SJCRH30 (cell line): ENCODE measurements at regions not wholly inside any gene's neighbourhood (a gene's known extent, or its start where the extent isn't known, plus 50 kb on each side); places are given as distances from the start of the nearest gene placed in this dataset.
A peak's percentile ranks its signal among the peaks of the same experiment; 100 is the strongest.
"Not testable (repeated sequence)": the region's sequence is repeated elsewhere in the genome, so short reads cannot be mapped to it uniquely, and the experiment has no call there.

Experiments used
- DNase-seq, 2 experiments: peaks; one replicate each; pipeline ENCODE4 v3.0.0-alpha.2; 2015 to 2020
- H3K27ac ChIP-seq: fragments of 250-450 bp; sonication (Bioruptor Pico); 2 replicates; pipeline ENCODE4 v1.5.1; 2020; ENCODE audit warnings: mild to moderate bottlenecking, moderate library complexity
- H3K27me3 ChIP-seq: fragments of 250-450 bp; sonication (Bioruptor Pico); 2 replicates; pipeline ENCODE4 v1.5.1; 2020; ENCODE audit warnings: mild to moderate bottlenecking, moderate library complexity
- H3K36me3 ChIP-seq: fragments of 250-450 bp; sonication (Bioruptor Pico); 2 replicates; pipeline ENCODE4 v1.5.1; 2020; ENCODE audit warnings: mild to moderate bottlenecking, moderate library complexity
- H3K4me1 ChIP-seq: fragments of 250-450 bp; sonication (Bioruptor Pico); 2 replicates; pipeline ENCODE4 v1.5.1; 2020; ENCODE audit warnings: mild to moderate bottlenecking, moderate library complexity
- H3K4me3 ChIP-seq: fragments of 250-450 bp; sonication (Bioruptor Pico); 2 replicates; pipeline ENCODE4 v1.5.1; 2020; ENCODE audit warnings: mild to moderate bottlenecking, moderate library complexity
- H3K9me3 ChIP-seq: fragments of 250-450 bp; sonication (Bioruptor Pico); replicated peaks from 2 replicates; pipeline ENCODE4 v1.5.1; 2020; ENCODE audit warnings: mild to moderate bottlenecking, moderate library complexity

DNA sequence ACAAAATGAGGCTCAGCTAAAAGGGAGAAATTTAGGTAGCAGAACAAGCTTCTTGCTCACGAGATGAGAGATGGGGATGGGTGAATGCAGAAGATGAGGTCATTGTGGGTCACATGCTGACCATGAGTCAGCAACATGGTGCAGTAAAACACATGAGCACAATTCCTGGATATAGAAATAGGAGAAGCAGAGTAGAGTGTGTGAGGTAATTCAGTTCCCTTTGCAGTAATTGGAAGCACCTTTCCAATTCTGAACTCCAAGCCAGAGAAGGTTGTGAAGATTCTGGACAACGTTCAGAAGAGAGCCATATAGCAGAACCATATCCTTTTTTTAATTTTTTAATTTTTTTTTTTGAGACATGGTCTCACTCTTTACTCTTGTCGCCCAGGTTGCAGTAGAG is 62.0 kb upstream of the LMNTD1 start:
- H3K4me3 ChIP-seq: no peak overlapping the region
- no peaks in the 10 kb centered on the region for H3K36me3 ChIP-seq
- DNase-seq: peak; percentile 18 to 27
- H3K4me1 ChIP-seq: no peaks in the 10 kb centered on the region
- no peaks in the 10 kb centered on the region for H3K27me3 ChIP-seq
- H3K27ac ChIP-seq: no peak overlapping the region
- no peaks in the 10 kb centered on the region for H3K9me3 ChIP-seq

DNA sequence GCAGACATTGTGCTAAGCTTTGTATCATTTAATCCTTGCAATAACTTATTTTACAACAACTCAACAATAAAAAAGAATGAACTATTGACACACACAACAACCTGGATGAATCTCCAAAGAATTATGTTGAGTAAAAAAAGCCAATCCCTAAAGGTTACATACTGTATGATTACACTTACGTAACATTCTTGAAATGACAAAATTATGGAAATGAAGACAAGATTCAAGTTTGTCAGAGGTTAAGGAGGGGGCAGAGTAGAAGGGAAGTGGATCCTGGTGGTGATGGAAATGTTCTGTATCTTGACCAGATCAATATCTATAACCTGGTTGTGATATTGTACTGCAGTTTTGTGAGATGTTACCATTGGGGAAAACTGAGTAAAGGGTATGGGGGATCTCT is 63.2 kb upstream of the LMNTD1 start:
- no peak for DNase-seq
- Histone ChIP-seq H3K4me3 (no peak overlapping the region), H3K27ac (no peak overlapping the region), H3K36me3 (no peaks in the 10 kb centered on the region), H3K27me3 (no peaks in the 10 kb centered on the region), H3K9me3 (no peaks in the 10 kb centered on the region), H3K4me1 (no peaks in the 10 kb centered on the region)

GRCh38 chr12:25617991-25618390 is 64.9 kb upstream of the LMNTD1 start:
- no peak for DNase-seq
- no peaks in the 10 kb centered on the region for H3K27me3 ChIP-seq
- H3K27ac ChIP-seq: no peak overlapping the region
- no peaks in the 10 kb centered on the region for H3K4me1 ChIP-seq
- no peaks in the 10 kb centered on the region for H3K9me3 ChIP-seq
- H3K36me3 ChIP-seq: no peaks in the 10 kb centered on the region
- H3K4me3 ChIP-seq: no peak overlapping the region

GRCh38 chr12:25623816-25624215 is 70.7 kb upstream of the LMNTD1 start:
- no peak overlapping the region for H3K27ac ChIP-seq
- no peaks in the 10 kb centered on the region for H3K36me3 ChIP-seq
- no peaks in the 10 kb centered on the region for H3K9me3 ChIP-seq
- H3K4me3 ChIP-seq: no peak overlapping the region
- H3K4me1 ChIP-seq: no peaks in the 10 kb centered on the region
- DNase-seq: no peak
- no peaks in the 10 kb centered on the region for H3K27me3 ChIP-seq

GRCh38 chr12:25625146-25625545 is 72.1 kb upstream of the LMNTD1 start:
- H3K4me3 ChIP-seq: no peak overlapping the region
- no peak for DNase-seq
- H3K27ac ChIP-seq: no peak overlapping the region
- no peaks in the 10 kb centered on the region for H3K9me3 ChIP-seq
- H3K4me1 ChIP-seq: no peaks in the 10 kb centered on the region
- H3K27me3 ChIP-seq: no peaks in the 10 kb centered on the region
- H3K36me3 ChIP-seq: no peaks in the 10 kb centered on the region

GRCh38 chr12:25629341-25629740 is 76.3 kb upstream of the LMNTD1 start:
- Histone ChIP-seq H3K9me3 (no peaks in the 10 kb centered on the region), H3K4me3 (no peak overlapping the region), H3K36me3 (no peaks in the 10 kb centered on the region), H3K27ac (no peak overlapping the region), H3K27me3 (no peaks in the 10 kb centered on the region), H3K4me1 (no peaks in the 10 kb centered on the region)
- DNase-seq: no peak

DNA sequence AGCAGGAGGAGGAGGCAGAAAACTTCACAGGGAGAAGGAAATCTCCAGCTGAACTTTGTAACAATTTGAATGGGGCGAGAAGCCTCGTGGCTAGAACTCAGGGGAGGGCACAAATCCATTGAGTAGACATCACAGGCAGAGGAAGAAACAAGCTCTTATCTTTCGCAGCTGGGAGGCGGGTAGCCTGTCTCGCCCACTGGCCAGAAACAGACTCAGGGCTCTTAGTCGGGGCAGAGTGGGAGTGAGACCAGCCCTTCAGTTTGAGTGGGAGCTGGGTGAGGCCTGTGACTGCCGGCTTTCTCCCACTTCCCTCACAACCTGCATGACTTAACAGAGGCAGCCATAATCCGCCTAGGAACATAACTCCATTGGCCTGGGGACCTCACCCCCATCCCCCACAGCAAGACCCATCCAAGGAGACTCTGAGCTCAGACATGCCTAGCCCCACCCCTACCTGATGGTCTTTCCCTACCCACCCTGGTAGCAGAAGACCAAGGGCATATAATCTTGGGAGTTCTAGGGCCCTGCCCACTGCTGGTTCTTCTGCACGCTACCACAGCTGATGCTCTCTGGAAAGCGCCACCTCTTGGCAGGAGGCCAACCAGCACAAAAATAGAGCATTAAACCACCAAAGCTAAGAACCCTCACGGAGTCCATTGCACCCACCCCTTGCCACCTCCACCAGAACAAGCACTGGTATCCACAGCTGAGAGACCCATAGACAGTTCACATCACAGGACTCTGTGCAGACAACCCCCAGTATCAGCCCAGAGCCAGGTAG is 77.8 kb upstream of the LMNTD1 start:
- H3K4me1 ChIP-seq, DNase-seq, H3K27ac ChIP-seq, H3K9me3 ChIP-seq, H3K36me3 ChIP-seq, H3K4me3 ChIP-seq, H3K27me3 ChIP-seq: not testable (repeated sequence)

DNA sequence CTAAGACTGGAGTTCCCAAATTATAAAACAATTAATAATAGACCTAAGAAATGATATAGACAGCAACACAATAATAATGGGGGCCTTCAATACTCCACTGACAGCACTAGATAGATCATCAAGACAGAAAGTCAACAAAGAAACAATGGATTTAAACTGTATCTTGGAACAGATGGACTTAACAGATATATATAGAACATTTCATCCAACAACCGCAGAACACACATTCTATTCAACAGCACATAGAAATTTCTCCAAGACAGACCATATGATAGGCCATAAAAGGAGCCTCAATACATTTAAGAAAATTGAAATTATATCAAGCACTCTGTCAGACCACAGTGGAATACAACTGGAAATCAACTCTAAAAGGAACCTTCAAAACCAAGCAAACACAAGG is 80.1 kb upstream of the LMNTD1 start:
- not testable (repeated sequence) for DNase-seq, H3K4me3 ChIP-seq, H3K9me3 ChIP-seq, H3K27me3 ChIP-seq, H3K27ac ChIP-seq, H3K36me3 ChIP-seq, H3K4me1 ChIP-seq

DNA sequence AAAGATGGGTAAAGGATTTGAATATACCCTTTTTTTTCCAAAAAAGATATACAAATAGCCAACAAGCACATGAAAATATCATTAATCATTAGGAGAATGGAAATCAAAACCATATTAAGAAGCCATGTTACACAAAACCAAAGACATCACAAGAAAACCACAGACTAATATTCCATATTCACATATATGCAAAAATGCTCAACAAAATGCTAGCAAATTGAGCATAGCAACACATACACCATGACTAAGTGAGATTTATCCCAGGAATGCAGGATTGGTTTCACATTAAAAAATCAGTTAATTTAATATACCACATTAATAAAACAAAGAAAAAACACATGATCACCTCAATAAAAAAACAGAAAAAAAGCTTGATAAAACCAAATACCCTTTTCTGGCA is 84.7 kb upstream of the LMNTD1 start:
- no peaks in the 10 kb centered on the region for H3K4me1 ChIP-seq
- H3K9me3 ChIP-seq: no peaks in the 10 kb centered on the region; the same call in 1 of the 2 replicates

GRCh38 chr12:25639406-25639805 is 86.3 kb upstream of the LMNTD1 start:
- Histone ChIP-seq H3K4me1 (no peaks in the 10 kb centered on the region), H3K27me3 (no peaks in the 10 kb centered on the region), H3K36me3 (no peaks in the 10 kb centered on the region), H3K9me3 (no peaks in the 10 kb centered on the region; the same call in 1 of the 2 replicates), H3K27ac (no peak overlapping the region), H3K4me3 (no peak overlapping the region)
- no peak for DNase-seq

More for the DNA sequence above, 84.7 kb upstream of the LMNTD1 start:
- Histone ChIP-seq H3K36me3 (no peaks in the 10 kb centered on the region), H3K27me3 (no peaks in the 10 kb centered on the region), H3K4me3 (no peak overlapping the region), H3K27ac (no peak overlapping the region)
- DNase-seq: no peak

GRCh38 chr12:25644979-25645378 is 91.9 kb upstream of the LMNTD1 start:
- H3K9me3 ChIP-seq: no peaks in the 10 kb centered on the region
- H3K27me3 ChIP-seq: no peaks in the 10 kb centered on the region
- no peak overlapping the region for H3K27ac ChIP-seq
- no peaks in the 10 kb centered on the region for H3K4me1 ChIP-seq
- H3K36me3 ChIP-seq: no peaks in the 10 kb centered on the region
- no peak overlapping the region for H3K4me3 ChIP-seq
- DNase-seq: no peak

DNA sequence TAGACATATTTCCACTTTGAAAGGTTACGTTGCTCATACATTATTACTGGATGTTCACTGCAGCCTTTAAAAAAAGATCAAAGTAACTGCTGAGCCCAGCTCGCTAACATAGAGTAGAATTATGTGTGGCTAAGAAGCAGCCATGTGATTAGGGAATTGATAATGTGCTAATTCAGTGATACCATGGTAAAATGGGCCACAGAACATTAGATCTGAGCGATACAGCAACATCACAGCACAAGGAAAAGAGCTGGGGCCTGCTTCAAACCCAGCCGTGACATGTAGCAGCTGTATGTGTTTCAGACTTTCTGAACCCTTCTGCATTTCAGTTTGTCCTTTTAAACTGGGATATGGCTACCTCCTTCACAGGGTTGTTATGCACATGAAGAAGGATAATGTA is 92.3 kb upstream of the LMNTD1 start:
- H3K4me3 ChIP-seq: no peak overlapping the region
- no peak for DNase-seq

GRCh38 chr12:25651931-25652330 is 98.8 kb upstream of the LMNTD1 start:
- Histone ChIP-seq H3K4me1 (no peaks in the 10 kb centered on the region; the same call in 1 of the 2 replicates), H3K27ac (no peak overlapping the region), H3K36me3 (no peaks in the 10 kb centered on the region), H3K9me3 (no peaks in the 10 kb centered on the region), H3K27me3 (no peaks in the 10 kb centered on the region), H3K4me3 (no peak overlapping the region)
- DNase-seq: no peak

More for the DNA sequence above, 92.3 kb upstream of the LMNTD1 start:
- Histone ChIP-seq H3K9me3 (no peaks in the 10 kb centered on the region), H3K27me3 (no peaks in the 10 kb centered on the region), H3K36me3 (no peaks in the 10 kb centered on the region), H3K4me1 (no peaks in the 10 kb centered on the region), H3K27ac (no peak overlapping the region)

DNA sequence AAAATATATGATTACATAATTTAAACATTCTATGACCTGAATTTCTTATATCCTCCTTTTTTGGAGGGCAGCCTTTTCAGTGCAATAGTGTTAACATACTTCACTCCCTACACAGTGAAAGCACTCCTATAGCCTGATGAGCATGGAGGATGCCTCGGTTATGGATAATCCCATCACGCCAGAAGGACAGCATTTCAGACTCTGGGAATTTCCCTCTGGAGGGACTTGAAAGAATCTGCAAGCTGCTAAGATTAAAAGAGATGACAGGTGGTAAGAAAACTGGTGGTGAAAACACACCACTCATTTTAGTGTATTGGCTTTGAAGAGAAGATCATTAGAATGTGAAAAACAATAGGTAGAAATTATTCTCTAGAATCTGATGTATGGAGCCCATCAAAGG is 99.3 kb upstream of the LMNTD1 start:
- peak in 1 of 2 experiments; percentile 5 for DNase-seq
- Histone ChIP-seq H3K4me3 (no peak overlapping the region), H3K27me3 (no peaks in the 10 kb centered on the region), H3K4me1 (no peaks in the 10 kb centered on the region; the same call in 1 of the 2 replicates), H3K9me3 (no peaks in the 10 kb centered on the region), H3K27ac (no peak overlapping the region), H3K36me3 (no peaks in the 10 kb centered on the region)

DNA sequence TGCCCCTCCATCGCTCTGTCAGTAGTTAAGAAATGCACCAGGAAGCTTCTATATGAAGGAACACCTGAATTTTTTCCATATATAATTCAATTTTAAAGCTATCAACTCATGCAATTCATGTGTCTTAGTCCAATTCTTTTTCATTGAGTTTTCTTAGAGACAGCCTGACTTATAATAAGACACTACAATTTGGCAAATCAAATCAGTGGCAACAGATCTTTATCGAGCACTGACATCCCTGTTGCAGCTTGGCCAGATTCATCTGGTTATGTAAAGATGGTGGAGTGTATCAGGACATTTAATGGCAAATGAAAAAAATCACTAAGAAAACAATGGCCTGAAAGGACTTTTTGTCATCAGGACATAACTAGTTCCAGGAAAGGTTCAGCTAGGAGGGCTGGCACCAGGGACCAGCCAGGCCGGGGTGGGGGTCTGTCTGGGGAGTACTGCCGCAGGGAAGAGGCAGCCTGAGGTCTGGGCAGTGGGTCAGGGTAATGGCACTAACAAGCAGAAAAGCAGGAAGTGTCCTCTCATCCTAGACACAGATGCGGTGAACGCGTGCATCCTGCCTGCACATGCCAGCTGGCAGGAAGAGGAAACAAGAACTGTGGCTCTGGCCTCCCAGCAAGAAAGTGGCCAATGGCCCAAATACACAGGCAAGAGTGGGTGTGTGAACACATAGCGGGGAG is 100.5 kb upstream of the LMNTD1 start:
- Histone ChIP-seq H3K9me3 (no peaks in the 10 kb centered on the region), H3K36me3 (no peaks in the 10 kb centered on the region), H3K4me3 (no peak overlapping the region), H3K4me1 (no peaks in the 10 kb centered on the region; the same call in 1 of the 2 replicates), H3K27ac (no peak overlapping the region), H3K27me3 (no peaks in the 10 kb centered on the region)
- DNase-seq: peak; percentile 7 to 13
